Upper lobe of left lung (tissue), 6 donors: ENCODE measurements at regions not wholly inside any gene's neighbourhood (a gene's known extent, or its start where the extent isn't known, plus 50 kb on each side); places are given as distances from the start of the nearest gene placed in this dataset.

ENCODE experiments used
- ATAC-seq, 2 donors: fragments of 200-7000 bp; cut with Tn5 transposase; one replicate each; pipeline ENCODE4 v1.9.1; 2022; ENCODE audit warnings: mild to moderate bottlenecking in 2 of 2, moderate library complexity in 2 of 2; ENCODE audit not compliant: low FRiP score in 2 of 2
- DNase-seq, 2 donors: peaks; one replicate each; pipeline ENCODE4 v3.0.0-alpha.2; 2019 to 2020
- H3K27ac ChIP-seq, 4 donors: fragments of 200-600 bp; sonication (generic); one replicate each; pipeline ENCODE4 v1.5.1; 2016 to 2019
- H3K27me3 ChIP-seq, 4 donors: fragments of 200-600 bp; sonication (generic); one replicate each; pipeline ENCODE4 v1.5.1; 2017 to 2019
- H3K36me3 ChIP-seq, 4 donors: fragments of 200-600 bp; sonication (generic); one replicate each; pipeline ENCODE4 v1.5.1; 2016 to 2019
- H3K4me1 ChIP-seq, 4 donors: fragments of 200-600 bp; sonication (generic); one replicate each; pipeline ENCODE4 v1.5.1; 2018 to 2019
- H3K4me3 ChIP-seq, 4 donors: fragments of 200-600 bp; sonication (generic); one replicate each; pipeline ENCODE4 v1.5.1; 2017 to 2019; ENCODE audit warnings: mild to moderate bottlenecking in 2 of 4, moderate library complexity in 1 of 4
- H3K9me3 ChIP-seq, 4 donors: fragments of 200-600 bp; sonication (generic); one replicate each; pipeline ENCODE4 v1.5.1; 2018 to 2019
- CTCF ChIP-seq, 6 experiments: fragments of 450-650 bp in 4 of 6; fragments of 200-600 bp in 2 of 6; sonication (generic) in 2 of 6; IDR thresholded peaks; one replicate each; pipeline ENCODE4 v1.5.1; 2016 to 2019; ENCODE audit warnings: antibody characterized with exemption in 6 of 6
- EP300 ChIP-seq, 4 donors: sonication (generic); formaldehyde crosslinking; IDR thresholded peaks; one replicate each; pipeline ENCODE4 v1.5.1; 2017; ENCODE audit warnings: antibody characterized with exemption in 4 of 4, control low read depth in 2 of 4
- POLR2A ChIP-seq, 4 donors: fragments of 450-650 bp; IDR thresholded peaks; one replicate each; pipeline ENCODE4 v1.5.1; 2016 to 2017; ENCODE audit warnings: antibody characterized with exemption in 4 of 4, mild to moderate bottlenecking in 2 of 4
- POLR2AphosphoS5 ChIP-seq, 2 donors: sonication (generic); formaldehyde crosslinking; IDR thresholded peaks; one replicate each; pipeline ENCODE4 v1.5.1; 2017; ENCODE audit warnings: antibody characterized with exemption in 2 of 2
- WGBS, 2 donors: methylation state at CpG; one replicate each; pipeline ENCODE4 v1.1.5; 2017 to 2018; 5-methylcytosine and 5-hydroxymethylcytosine counted together
- donor health status: DM: no; HTN: no; CAD: no; lungs with moderate emphysema.
- donor health status: DM: no; HTN: yes; CAD: no; lungs with severe emphysema.

- ATAC-seq (no peak), DNase-seq (no peak)
- 91 to 94% methylated on average over 6 of the region's 6 CpGs for WGBS, 2 donors
- no peaks in the 10 kb centered on the region for H3K4me1 ChIP-seq
- H3K27ac ChIP-seq: no peak overlapping the region
- H3K9me3 ChIP-seq: no peaks in the 10 kb centered on the region
- TF ChIP-seq EP300 (IDR thresholded peaks at IDR 0.05): no peak
- no peak for TF ChIP-seq CTCF (IDR thresholded peaks at IDR 0.05)
- no peak for TF ChIP-seq POLR2A (IDR thresholded peaks at IDR 0.05)
- TF ChIP-seq POLR2AphosphoS5 (IDR thresholded peaks at IDR 0.05): no peak
- no peaks in the 10 kb centered on the region for H3K36me3 ChIP-seq
- H3K27me3 ChIP-seq: no peaks in the 10 kb centered on the region
- H3K4me3 ChIP-seq: no peak overlapping the region
Observed at GRCh38 chr10:3645406-3645805, 139.6 kb downstream of the KLF6 start.

GRCh38 chr10:3640816-3641215 lies 144.2 kb downstream of the KLF6 start:
- H3K27me3 ChIP-seq: no peaks in the 10 kb centered on the region
- DNase-seq (no peak), ATAC-seq (no peak)
- H3K27ac ChIP-seq: no peak overlapping the region
- no peaks in the 10 kb centered on the region for H3K36me3 ChIP-seq
- TF ChIP-seq POLR2A (IDR thresholded peaks at IDR 0.05) (no peak), CTCF (IDR thresholded peaks at IDR 0.05) (no peak), POLR2AphosphoS5 (IDR thresholded peaks at IDR 0.05) (no peak), EP300 (IDR thresholded peaks at IDR 0.05) (no peak)
- no peaks in the 10 kb centered on the region for H3K4me1 ChIP-seq
- H3K4me3 ChIP-seq: no peak overlapping the region
- 77% methylated on average over 7 to 10 of the region's 10 CpGs for whole genome bisulfite sequencing, 2 donors
- no peaks in the 10 kb centered on the region for H3K9me3 ChIP-seq

GRCh38 chr10:3639546-3639945 lies 145.5 kb downstream of the KLF6 start:
- Histone ChIP-seq H3K4me3 (no peak overlapping the region), H3K27ac (no peak overlapping the region), H3K36me3 (no peaks in the 10 kb centered on the region), H3K27me3 (no peaks in the 10 kb centered on the region), H3K4me1 (no peaks in the 10 kb centered on the region), H3K9me3 (no peaks in the 10 kb centered on the region)
- ATAC-seq (no peak), DNase-seq (no peak)
- TF ChIP-seq CTCF (IDR thresholded peaks at IDR 0.05) (no peak), EP300 (IDR thresholded peaks at IDR 0.05) (no peak), POLR2AphosphoS5 (IDR thresholded peaks at IDR 0.05) (no peak), POLR2A (IDR thresholded peaks at IDR 0.05) (no peak)
- 81 to 83% methylated on average over 4 of the region's 4 CpGs for WGBS, 2 donors

- Histone ChIP-seq H3K27ac (no peak overlapping the region), H3K27me3 (no peaks in the 10 kb centered on the region), H3K4me3 (no peak overlapping the region), H3K36me3 (no peaks in the 10 kb centered on the region), H3K9me3 (no peaks in the 10 kb centered on the region), H3K4me1 (no peaks in the 10 kb centered on the region)
- ATAC-seq: no peak
- 92 to 93% methylated on average over 29 of the region's 29 CpGs for WGBS, 2 donors
- TF ChIP-seq EP300 (IDR thresholded peaks at IDR 0.05) (no peak), CTCF (IDR thresholded peaks at IDR 0.05) (no peak), POLR2AphosphoS5 (IDR thresholded peaks at IDR 0.05) (no peak), POLR2A (IDR thresholded peaks at IDR 0.05) (no peak)
- peak in 1 of 2 donors; percentile 39 for DNase-seq
Observed at GRCh38 chr10:3636356-3637181, 148.4 kb downstream of the KLF6 start.

GRCh38 chr10:3635697-3636096 lies 149.3 kb downstream of the KLF6 start:
- TF ChIP-seq CTCF (IDR thresholded peaks at IDR 0.05): no peak
- no peak for TF ChIP-seq EP300 (IDR thresholded peaks at IDR 0.05)
- no peak for TF ChIP-seq POLR2AphosphoS5 (IDR thresholded peaks at IDR 0.05)
- no peak for TF ChIP-seq POLR2A (IDR thresholded peaks at IDR 0.05)
- WGBS, 2 donors: 67 to 70% methylated on average over 6 of the region's 6 CpGs
- H3K9me3 ChIP-seq: no peaks in the 10 kb centered on the region
- ATAC-seq (no peak), DNase-seq (no peak)
- no peak overlapping the region for H3K4me3 ChIP-seq
- no peak overlapping the region for H3K27ac ChIP-seq
- H3K36me3 ChIP-seq: no peaks in the 10 kb centered on the region
- H3K4me1 ChIP-seq: no peaks in the 10 kb centered on the region
- no peaks in the 10 kb centered on the region for H3K27me3 ChIP-seq
